Pancreas (tissue), 10 donors: ENCODE measurements at regions not wholly inside any gene's neighbourhood (a gene's known extent, or its start where the extent isn't known, plus 50 kb on each side); places are given as distances from the start of the nearest gene placed in this dataset.
A peak's percentile ranks its signal among the peaks of the same experiment; 100 is the strongest.
"Not testable (repeated sequence)": the region's sequence is repeated elsewhere in the genome, so short reads cannot be mapped to it uniquely, and the experiment has no call there.

ENCODE experiments used
- ATAC-seq, 4 donors: fragments of 200-7000 bp; cut with Tn5 transposase; one replicate each; pipeline versions ENCODE4 v1.8.0 to v1.9.1; 2020; ENCODE audit warnings: mild to moderate bottlenecking in 4 of 4, moderate library complexity in 4 of 4
- DNase-seq, 6 donors: peaks; one replicate each; pipeline ENCODE4 v3.0.0-alpha.2; 2020
- FAIRE-seq: peaks from 2 replicates; lab custom pipeline; 2012; peaks lifted over from hg19 to GRCh38; lab: Jason Lieb, UNC
- H3K27ac ChIP-seq, 4 donors: fragments of 200-600 bp; sonication (generic); 1 replicate in 3 of 4; 2 replicates in 1 of 4; pipeline versions ENCODE4 v1.5.0 to v1.8.0; 2020
- H3K27me3 ChIP-seq, 4 donors: fragments of 200-600 bp; one replicate each; pipeline ENCODE4 v1.8.0; 2021
- H3K36me3 ChIP-seq, 3 donors: fragments of 200-600 bp; sonication (generic) in 1 of 3; one replicate each; pipeline versions ENCODE4 v1.5.0 to v1.8.0; 2020 to 2021
- H3K4me1 ChIP-seq, 3 donors: fragments of 200-600 bp; one replicate each; pipeline ENCODE4 v1.8.0; 2021
- H3K4me3 ChIP-seq, 4 donors: fragments of 200-600 bp; sonication (generic) in 2 of 4; one replicate each; pipeline versions ENCODE4 v1.5.0 to v1.8.0; 2020 to 2021
- H3K9me3 ChIP-seq, 4 donors: fragments of 200-600 bp; one replicate each; pipeline ENCODE4 v1.8.0; 2021
- WGBS, 2 donors: extraction: QIAGEN DNeasy Blood & Tissue Kit; methylation state at CpG; one replicate each; pipeline ENCODE4 v1.1.7; 2013; 5-methylcytosine and 5-hydroxymethylcytosine counted together
- intact Hi-C, 3 donors: fragments of 100-400 bp; cut with DNase I; formaldehyde crosslinking; loops; one replicate each; pipeline versions ENCODE4 v1.11.1 to v1.14.2; 2022
- TF ChIP-seq, protein P1 (sequence below), 4 donors: fragments of 200-600 bp; sonication (generic) in 3 of 4; IDR thresholded peaks; one replicate each; pipeline versions ENCODE4 v1.5.0 to v1.8.0; 2021; ENCODE audit warnings: antibody characterized with exemption in 4 of 4
- donor health status: healthy with polysubstance abuse.
- donor health status: DM: no; HTN: no; CAD: no; lungs with moderate emphysema.
- donor health status: DM: no; HTN: no; CAD: no.
- donor health status: control.
- donor health status: control.
- donor health status: Bipolar disorder and iron deficiency.
- donor health status: DM: yes; HTN: yes; CAD: no.
- donor health status: DM: no; HTN: no; CAD: no.
- donor health status: DM: no; HTN: no; CAD: no.
- donor health status: DM: yes; HTN: yes; CAD: no.

DNA sequence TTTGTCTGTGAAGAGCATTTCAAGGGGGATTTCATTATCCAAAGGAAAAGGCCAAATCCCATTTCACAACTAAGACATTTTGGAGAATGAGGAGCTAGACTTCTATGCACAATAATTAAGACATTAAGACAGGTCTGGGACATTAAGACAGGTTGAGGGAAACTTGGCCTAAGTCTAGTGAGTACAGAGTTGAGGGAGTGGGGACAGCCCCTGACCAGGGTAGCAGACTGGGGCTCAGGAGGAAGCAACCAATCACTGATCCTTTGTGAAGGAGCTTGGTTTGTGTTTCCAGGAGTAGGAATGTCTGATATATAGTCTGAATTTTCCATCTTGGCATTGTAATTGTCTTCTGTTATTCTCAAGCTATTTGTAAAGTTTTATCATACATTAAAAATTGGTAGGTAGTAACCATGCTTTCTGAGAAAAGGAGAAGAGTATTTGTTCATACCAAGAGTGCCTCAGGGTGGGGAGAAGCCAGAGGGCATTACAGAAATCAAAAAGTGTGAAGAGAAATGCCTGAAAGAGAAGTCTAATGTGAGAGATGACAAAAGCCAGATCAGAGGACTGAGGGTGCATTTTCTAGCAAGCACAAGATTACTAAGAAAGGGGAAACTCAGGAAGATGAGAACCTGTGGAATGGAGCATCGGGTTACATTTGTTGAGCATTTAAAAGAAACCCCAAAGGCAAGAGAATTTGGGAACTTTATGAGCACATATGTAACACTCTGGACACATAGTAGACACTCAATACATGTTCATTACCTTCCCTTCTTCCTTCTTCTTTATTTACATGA is 189.3 kb upstream of the PIK3R1 start:
- Histone ChIP-seq H3K27me3 (no peaks in the 10 kb centered on the region), H3K36me3 (no peaks in the 10 kb centered on the region), H3K4me1 (no peaks in the 10 kb centered on the region), H3K4me3 (no peak overlapping the region), H3K27ac (no peak overlapping the region), H3K9me3 (no peaks in the 10 kb centered on the region)
- FAIRE-seq, result no peak
- WGBS, 2 donors, result 87 to 94% methylated on average over 1 of the region's 1 CpG
- TF ChIP-seq, protein P1, sequence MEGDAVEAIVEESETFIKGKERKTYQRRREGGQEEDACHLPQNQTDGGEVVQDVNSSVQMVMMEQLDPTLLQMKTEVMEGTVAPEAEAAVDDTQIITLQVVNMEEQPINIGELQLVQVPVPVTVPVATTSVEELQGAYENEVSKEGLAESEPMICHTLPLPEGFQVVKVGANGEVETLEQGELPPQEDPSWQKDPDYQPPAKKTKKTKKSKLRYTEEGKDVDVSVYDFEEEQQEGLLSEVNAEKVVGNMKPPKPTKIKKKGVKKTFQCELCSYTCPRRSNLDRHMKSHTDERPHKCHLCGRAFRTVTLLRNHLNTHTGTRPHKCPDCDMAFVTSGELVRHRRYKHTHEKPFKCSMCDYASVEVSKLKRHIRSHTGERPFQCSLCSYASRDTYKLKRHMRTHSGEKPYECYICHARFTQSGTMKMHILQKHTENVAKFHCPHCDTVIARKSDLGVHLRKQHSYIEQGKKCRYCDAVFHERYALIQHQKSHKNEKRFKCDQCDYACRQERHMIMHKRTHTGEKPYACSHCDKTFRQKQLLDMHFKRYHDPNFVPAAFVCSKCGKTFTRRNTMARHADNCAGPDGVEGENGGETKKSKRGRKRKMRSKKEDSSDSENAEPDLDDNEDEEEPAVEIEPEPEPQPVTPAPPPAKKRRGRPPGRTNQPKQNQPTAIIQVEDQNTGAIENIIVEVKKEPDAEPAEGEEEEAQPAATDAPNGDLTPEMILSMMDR (IDR thresholded peaks at IDR 0.05), result no peak
- intact Hi-C loops, result no loop called here
- no peak for ATAC-seq
- DNase-seq, result no peak

DNA sequence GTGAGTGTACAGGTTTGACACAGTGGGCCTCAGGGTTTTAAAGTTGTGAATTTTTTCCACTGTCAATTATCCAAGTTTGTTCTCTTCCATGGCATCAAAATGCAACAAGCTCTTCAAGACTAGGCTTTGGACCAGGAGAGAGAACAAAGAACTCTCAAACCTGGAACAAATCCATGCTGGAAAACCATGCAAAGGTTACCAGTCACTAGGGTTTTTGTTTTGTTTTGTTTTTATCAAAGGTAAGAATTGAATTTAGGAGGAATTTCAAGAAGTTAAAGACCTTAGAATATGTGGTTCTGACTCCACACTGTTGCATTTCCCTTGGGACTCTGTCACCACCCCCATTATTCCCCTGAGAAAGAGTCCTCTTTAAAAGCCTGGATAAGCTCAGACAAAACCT is 191.1 kb upstream of the PIK3R1 start:
- Histone ChIP-seq H3K27me3 (no peaks in the 10 kb centered on the region), H3K9me3 (no peaks in the 10 kb centered on the region), H3K4me1 (no peaks in the 10 kb centered on the region), H3K36me3 (no peaks in the 10 kb centered on the region), H3K4me3 (no peak overlapping the region), H3K27ac (no peak overlapping the region)
- FAIRE-seq (no peak), ATAC-seq (no peak), DNase-seq (no peak)
- intact Hi-C loops, result no loop called here
- TF ChIP-seq, protein P1 (IDR thresholded peaks at IDR 0.05), result no peak

DNA sequence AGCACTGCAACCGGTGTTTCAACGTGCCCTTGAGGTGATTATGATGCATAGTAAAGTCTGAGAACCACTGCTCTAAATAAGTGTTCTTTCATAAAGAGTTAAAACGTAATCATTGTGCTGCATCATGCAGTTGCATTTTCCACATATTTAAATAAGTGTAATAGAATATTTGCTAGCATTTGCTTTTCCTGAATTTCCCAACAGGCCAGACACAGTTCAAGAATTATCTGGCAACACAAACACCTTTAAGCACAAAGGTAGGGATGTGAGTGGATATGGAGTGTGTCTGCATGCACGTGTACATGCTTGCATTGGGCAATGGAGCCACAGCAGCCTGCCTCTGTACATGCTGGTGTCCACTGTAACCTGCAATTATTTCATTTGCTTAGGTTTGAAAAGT is 193.6 kb upstream of the PIK3R1 start:
- no peak for ATAC-seq
- TF ChIP-seq, protein P1 (IDR thresholded peaks at IDR 0.05), result no peak
- intact Hi-C loops, result no loop called here
- Histone ChIP-seq H3K27ac (no peak overlapping the region), H3K36me3 (no peaks in the 10 kb centered on the region), H3K4me3 (no peak overlapping the region), H3K9me3 (no peaks in the 10 kb centered on the region), H3K27me3 (no peaks in the 10 kb centered on the region), H3K4me1 (no peaks in the 10 kb centered on the region)
- no peak for FAIRE-seq
- no peak for DNase-seq
- 73 to 79% methylated on average over 4 of the region's 4 CpGs for WGBS, 2 donors

DNA sequence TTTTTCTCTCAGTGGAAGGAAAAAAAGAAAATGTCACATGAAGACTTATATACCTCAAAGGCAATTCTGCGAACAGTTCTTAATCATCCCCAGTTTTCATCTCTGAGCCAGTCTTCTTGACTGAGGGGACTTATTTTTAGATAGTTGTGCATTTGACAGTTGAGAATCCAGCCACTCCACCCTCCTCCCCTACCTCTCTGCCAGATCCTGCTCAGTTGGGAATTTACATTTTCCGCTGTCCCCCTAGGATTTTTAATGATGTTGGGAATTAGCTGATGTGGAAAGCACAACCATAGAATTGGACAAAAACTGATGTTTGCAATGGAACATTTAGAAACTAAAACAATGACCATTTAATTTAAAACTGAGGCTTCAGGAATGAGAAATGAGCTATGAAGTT is 194.3 kb upstream of the PIK3R1 start:
- H3K36me3 ChIP-seq, result no peaks in the 10 kb centered on the region
- H3K4me1 ChIP-seq, result no peaks in the 10 kb centered on the region
- H3K27ac ChIP-seq, result no peak overlapping the region
- no peak overlapping the region for H3K4me3 ChIP-seq
- FAIRE-seq (no peak), ATAC-seq (no peak), DNase-seq (no peak)
- intact Hi-C loops, result no loop called here
- 87 to 92% methylated on average over 2 of the region's 2 CpGs for WGBS, 2 donors
- no peaks in the 10 kb centered on the region for H3K27me3 ChIP-seq
- TF ChIP-seq, protein P1 (IDR thresholded peaks at IDR 0.05), result no peak
- no peaks in the 10 kb centered on the region for H3K9me3 ChIP-seq

DNA sequence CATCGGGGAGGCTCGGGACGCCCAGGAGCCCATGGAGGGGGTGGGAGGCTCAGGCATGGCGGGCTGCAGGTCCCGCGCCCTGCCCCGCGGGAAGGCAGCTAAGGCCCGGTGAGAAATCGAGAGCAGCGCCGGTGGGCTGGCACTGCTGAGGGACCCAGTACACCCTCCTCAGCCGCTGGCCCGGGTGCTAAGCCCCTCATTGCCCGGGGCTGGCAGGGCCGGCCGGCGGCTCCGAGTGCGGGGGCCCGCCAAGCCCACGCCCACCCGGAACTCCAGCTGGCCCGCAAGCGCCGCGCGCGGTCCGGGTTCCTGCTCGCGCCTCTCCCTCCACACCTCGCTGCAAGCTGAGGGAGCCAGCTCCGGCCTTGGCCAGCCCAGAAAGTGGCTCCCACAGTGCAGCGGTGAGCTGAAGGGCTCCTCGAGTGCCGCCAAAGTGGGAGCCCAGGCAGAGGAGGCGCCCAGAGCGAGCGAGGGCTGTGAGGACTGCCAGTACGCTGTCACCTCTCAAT is 195.0 kb upstream of the PIK3R1 start:
- H3K4me1 ChIP-seq, H3K36me3 ChIP-seq, H3K27ac ChIP-seq, ATAC-seq, H3K4me3 ChIP-seq, H3K9me3 ChIP-seq, FAIRE-seq, intact Hi-C loops, H3K27me3 ChIP-seq: not testable (repeated sequence)
- 82 to 88% methylated on average over 30 to 40 of the region's 41 CpGs for WGBS, 2 donors
- DNase-seq, result peak in 1 of 6 donors; percentile 37
